ENCODE measurements at regions not wholly inside any gene's neighbourhood (a gene's known extent, or its start where the extent isn't known, plus 50 kb on each side); places are given as distances from the start of the nearest gene placed in this dataset.

DNA sequence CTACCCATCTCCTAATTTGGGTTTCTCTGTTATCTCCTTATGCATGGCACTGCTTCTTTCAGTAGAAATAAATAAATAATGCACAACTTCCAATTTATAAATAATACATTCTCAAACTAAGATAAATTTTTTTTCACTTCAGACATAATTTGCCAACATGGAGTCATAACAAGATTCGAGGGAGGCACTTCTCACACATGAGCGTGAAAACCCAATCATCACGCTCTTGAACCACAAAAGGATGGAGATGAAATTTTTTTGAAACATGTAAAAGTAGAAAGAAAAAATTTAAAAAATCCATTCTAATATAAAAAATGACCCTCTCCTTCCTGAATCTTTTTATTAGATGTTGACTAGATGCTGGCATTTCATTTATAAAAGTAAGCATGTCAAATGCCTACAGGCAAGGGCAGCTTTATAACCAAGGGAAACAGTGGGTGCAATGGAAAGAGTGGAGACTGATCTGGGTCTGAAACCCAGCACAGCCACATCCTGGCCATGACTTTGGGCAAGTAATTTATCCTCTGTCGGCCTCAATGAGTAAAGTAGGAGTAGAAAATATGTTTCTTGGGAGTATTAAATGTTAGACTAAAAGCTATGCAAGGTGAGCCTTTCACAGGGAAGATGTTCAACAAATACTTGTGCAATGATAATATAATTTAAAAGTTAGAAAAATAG, 185.0 kb downstream of the STK31 start:
- TF ChIP-seq, protein P1, sequence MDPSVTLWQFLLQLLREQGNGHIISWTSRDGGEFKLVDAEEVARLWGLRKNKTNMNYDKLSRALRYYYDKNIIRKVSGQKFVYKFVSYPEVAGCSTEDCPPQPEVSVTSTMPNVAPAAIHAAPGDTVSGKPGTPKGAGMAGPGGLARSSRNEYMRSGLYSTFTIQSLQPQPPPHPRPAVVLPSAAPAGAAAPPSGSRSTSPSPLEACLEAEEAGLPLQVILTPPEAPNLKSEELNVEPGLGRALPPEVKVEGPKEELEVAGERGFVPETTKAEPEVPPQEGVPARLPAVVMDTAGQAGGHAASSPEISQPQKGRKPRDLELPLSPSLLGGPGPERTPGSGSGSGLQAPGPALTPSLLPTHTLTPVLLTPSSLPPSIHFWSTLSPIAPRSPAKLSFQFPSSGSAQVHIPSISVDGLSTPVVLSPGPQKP (IDR thresholded peaks at IDR 0.05; ENCODE audit: borderline replicate concordance, low read depth, low read length): no peak
- TF ChIP-seq RAD21 (IDR thresholded peaks at IDR 0.05; ENCODE audit: low read length) (no peak), CTCF (conservative IDR thresholded peaks at IDR 0.05; ENCODE audit: low read depth, low read length) (no peak), POLR2A (IDR thresholded peaks at IDR 0.05; ENCODE audit: low read depth, low read length) (no peak), CEBPB (IDR thresholded peaks at IDR 0.05; ENCODE audit: low read depth, low read length) (no peak), FOS (IDR thresholded peaks at IDR 0.05; ENCODE audit: low read depth, low read length) (no peak), RFX5 (IDR thresholded peaks at IDR 0.05; ENCODE audit: low read depth, low read length) (no peak), MXI1 (IDR thresholded peaks at IDR 0.05; ENCODE audit: borderline replicate concordance, low read depth, low read length) (no peak), BHLHE40 (IDR thresholded peaks at IDR 0.05; ENCODE audit: low read depth, low read length) (no peak), SMC3 (IDR thresholded peaks at IDR 0.05; ENCODE audit: low read depth, low read length) (no peak), CHD1 (IDR thresholded peaks at IDR 0.05; ENCODE audit: low read depth, low read length) (no peak), RCOR1 (IDR thresholded peaks at IDR 0.05; ENCODE audit: insufficient replicate concordance, low read length) (no peak)

Measured in IMR-90 (cell line).